ENCODE measurements at regions not wholly inside any gene's neighbourhood (a gene's known extent, or its start where the extent isn't known, plus 50 kb on each side); places are given as distances from the start of the nearest gene placed in this dataset.

DNA sequence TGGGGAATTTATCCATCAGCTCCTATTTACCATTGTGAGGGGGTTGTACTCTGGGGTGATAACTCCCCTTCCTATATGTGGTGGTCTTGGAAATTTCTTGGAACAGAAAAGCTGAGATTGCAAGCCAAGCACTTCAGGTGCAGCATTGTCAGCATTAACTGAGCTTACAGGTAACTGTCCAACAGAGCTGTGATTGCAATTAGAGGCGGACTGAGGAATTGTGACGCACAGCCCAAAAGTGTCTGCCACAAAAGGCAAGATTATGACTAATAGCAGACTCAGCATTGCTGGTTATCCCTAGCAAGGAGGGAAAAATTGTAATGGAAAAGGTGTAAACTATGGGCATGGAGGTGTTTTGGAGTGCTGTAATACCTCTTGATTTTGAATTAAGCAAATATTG is 126.1 kb upstream of the AGR3 start:
- H3K4me1 Mint-ChIP-seq (ENCODE audit: unreplicated experiment) = peaks cover 24% of the 10 kb centered on the region
- no peaks in the 10 kb centered on the region for H3K9me3 Mint-ChIP-seq (ENCODE audit: unreplicated experiment)
- no peaks in the 10 kb centered on the region for H3K27me3 Mint-ChIP-seq (ENCODE audit: unreplicated experiment)
- TF ChIP-seq, protein P1, sequence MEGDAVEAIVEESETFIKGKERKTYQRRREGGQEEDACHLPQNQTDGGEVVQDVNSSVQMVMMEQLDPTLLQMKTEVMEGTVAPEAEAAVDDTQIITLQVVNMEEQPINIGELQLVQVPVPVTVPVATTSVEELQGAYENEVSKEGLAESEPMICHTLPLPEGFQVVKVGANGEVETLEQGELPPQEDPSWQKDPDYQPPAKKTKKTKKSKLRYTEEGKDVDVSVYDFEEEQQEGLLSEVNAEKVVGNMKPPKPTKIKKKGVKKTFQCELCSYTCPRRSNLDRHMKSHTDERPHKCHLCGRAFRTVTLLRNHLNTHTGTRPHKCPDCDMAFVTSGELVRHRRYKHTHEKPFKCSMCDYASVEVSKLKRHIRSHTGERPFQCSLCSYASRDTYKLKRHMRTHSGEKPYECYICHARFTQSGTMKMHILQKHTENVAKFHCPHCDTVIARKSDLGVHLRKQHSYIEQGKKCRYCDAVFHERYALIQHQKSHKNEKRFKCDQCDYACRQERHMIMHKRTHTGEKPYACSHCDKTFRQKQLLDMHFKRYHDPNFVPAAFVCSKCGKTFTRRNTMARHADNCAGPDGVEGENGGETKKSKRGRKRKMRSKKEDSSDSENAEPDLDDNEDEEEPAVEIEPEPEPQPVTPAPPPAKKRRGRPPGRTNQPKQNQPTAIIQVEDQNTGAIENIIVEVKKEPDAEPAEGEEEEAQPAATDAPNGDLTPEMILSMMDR (IDR thresholded peaks at IDR 0.05; ENCODE audit: unreplicated experiment) = no peak
- H3K36me3 Mint-ChIP-seq (ENCODE audit: low read depth, unreplicated experiment) = no peaks in the 10 kb centered on the region
- H3K4me3 Mint-ChIP-seq (ENCODE audit: unreplicated experiment) = no peak overlapping the region
- H3K27ac Mint-ChIP-seq (ENCODE audit: unreplicated experiment) = no peak overlapping the region
- no peak for DNase-seq (ENCODE audit: low spot score)

DNA sequence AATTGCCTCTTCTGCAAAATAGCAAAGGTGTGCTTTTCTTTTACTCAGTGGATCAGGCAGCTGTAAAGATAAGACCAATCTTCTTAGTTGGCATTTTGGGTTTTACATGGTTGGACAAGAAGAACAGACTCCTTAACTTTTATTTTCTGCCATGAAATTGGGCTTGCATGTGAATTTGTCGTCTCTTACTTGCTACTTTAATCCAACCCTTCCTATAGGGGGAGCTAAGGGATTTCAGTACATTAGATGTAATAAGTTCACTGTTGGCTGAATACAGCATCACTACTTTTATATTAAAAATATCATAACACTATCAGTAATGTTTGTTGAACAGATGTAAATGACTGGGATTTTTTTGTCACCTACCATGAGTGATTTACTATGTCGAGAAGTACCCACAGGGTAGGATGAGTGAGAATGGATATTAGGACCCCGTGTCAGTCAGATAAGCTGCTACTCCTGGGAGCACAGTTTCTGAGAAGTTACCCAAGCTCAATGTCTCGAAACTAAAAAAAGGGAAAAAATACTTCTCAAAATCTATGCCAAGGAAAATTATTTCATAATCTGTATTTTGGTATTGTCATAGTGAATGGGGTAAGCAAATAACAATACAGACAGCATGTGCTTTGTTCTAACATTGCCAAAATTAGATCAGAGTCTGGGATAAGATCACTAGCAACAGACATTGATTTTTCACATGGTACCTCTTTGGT is 127.4 kb upstream of the AGR3 start:
- no peaks in the 10 kb centered on the region for H3K9me3 Mint-ChIP-seq (ENCODE audit: unreplicated experiment)
- H3K27me3 Mint-ChIP-seq (ENCODE audit: unreplicated experiment) = peaks cover 2% of the 10 kb centered on the region
- TF ChIP-seq, protein P1 (IDR thresholded peaks at IDR 0.05; ENCODE audit: unreplicated experiment) = peak; percentile 41
- H3K4me3 Mint-ChIP-seq (ENCODE audit: unreplicated experiment) = no peak overlapping the region
- H3K27ac Mint-ChIP-seq (ENCODE audit: unreplicated experiment) = no peak overlapping the region
- H3K36me3 Mint-ChIP-seq (ENCODE audit: low read depth, unreplicated experiment) = no peaks in the 10 kb centered on the region
- no peak for DNase-seq (ENCODE audit: low spot score)
- peaks cover 30% of the 10 kb centered on the region for H3K4me1 Mint-ChIP-seq (ENCODE audit: unreplicated experiment)

DNA sequence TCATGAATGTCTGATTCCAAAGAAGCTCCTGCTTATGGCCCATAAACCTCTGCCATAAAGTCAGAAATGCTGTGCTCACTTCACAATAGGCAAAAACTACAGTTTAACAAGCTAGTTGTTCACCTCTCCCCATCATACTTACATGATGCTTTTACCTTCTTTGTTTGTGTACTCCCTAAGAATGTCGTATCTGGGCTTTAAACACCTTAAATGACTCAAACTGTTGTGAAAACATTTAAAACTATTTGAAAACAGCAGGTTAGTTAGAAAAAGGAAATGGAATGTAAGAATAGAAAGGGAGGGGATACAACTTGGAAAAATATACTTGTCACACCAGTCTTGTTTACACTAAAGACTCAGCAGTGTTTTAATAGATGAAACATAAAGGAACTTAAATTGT is 128.2 kb upstream of the AGR3 start:
- TF ChIP-seq, protein P1 (IDR thresholded peaks at IDR 0.05; ENCODE audit: unreplicated experiment) = no peak
- DNase-seq (ENCODE audit: low spot score) = no peak
- Mint-ChIP-seq H3K27me3 (ENCODE audit: unreplicated experiment) (peaks cover 2% of the 10 kb centered on the region), H3K4me1 (ENCODE audit: unreplicated experiment) (peaks cover 30% of the 10 kb centered on the region), H3K9me3 (ENCODE audit: unreplicated experiment) (no peaks in the 10 kb centered on the region), H3K4me3 (ENCODE audit: unreplicated experiment) (no peak overlapping the region), H3K36me3 (ENCODE audit: low read depth, unreplicated experiment) (no peaks in the 10 kb centered on the region), H3K27ac (ENCODE audit: unreplicated experiment) (peak overlapping the region; percentile 11)

DNA sequence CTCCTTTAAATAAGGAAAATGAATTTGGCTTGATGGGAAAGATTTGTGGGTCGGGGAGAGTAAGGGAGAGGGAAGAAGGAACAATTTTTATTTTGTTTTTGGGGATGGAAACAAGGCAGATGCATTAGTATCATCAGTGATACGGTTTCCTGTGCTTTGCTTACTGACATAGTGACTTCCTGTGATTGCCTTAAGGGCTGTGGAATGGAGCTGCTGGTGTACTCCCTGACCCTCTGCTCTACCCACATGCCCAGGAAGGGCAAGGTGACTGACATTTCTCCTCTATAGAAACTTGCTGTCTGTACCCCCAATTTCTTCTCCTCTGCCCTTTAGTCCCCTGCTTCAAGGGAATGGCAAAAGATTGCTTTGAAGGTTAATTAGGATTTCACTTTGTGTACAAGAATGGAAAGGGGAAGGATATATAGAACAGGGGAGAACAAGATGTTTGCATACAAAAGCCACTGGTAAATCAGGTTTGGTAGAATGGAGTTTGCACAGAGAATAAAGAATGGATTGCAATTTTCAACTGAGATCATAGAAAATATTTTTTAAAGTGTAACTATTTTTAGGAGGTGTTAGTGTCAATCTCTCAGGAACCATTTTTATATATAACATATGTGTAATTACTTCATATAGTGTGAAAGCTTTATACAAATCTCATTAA is 129.0 kb upstream of the AGR3 start:
- Mint-ChIP-seq H3K4me3 (ENCODE audit: unreplicated experiment) (no peak overlapping the region), H3K27me3 (ENCODE audit: unreplicated experiment) (peaks cover 2% of the 10 kb centered on the region), H3K27ac (ENCODE audit: unreplicated experiment) (peak overlapping the region; percentile 53), H3K36me3 (ENCODE audit: low read depth, unreplicated experiment) (no peaks in the 10 kb centered on the region), H3K9me3 (ENCODE audit: unreplicated experiment) (no peaks in the 10 kb centered on the region), H3K4me1 (ENCODE audit: unreplicated experiment) (peaks cover 22% of the 10 kb centered on the region)
- TF ChIP-seq, protein P1 (IDR thresholded peaks at IDR 0.05; ENCODE audit: unreplicated experiment) = no peak
- DNase-seq (ENCODE audit: low spot score) = no peak

DNA sequence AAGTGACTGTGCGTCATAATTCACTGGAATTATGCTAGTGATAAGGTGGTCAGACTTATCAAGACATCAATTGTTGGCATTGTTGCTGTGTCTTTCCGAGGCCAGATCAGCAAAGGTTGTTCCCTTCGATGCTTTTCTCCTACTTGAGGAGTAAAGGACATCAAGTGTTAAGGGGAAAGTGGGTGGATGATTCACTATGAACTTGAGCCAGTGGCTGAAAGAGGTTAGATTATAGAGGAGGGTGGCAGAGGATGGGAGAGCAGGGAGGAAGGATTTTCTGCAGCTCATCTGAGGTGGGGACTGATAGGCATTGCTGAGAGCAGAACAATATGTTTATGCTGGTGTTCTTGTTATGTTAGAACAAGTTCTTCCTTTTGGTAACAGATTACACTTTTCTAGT is 131.4 kb upstream of the AGR3 start:
- no peaks in the 10 kb centered on the region for H3K36me3 Mint-ChIP-seq (ENCODE audit: low read depth, unreplicated experiment)
- DNase-seq (ENCODE audit: low spot score) = no peak
- H3K4me1 Mint-ChIP-seq (ENCODE audit: unreplicated experiment) = peaks cover 20% of the 10 kb centered on the region
- peaks cover 2% of the 10 kb centered on the region for H3K27me3 Mint-ChIP-seq (ENCODE audit: unreplicated experiment)
- H3K4me3 Mint-ChIP-seq (ENCODE audit: unreplicated experiment) = no peak overlapping the region
- TF ChIP-seq, protein P1 (IDR thresholded peaks at IDR 0.05; ENCODE audit: unreplicated experiment) = no peak
- H3K27ac Mint-ChIP-seq (ENCODE audit: unreplicated experiment) = no peak overlapping the region
- no peaks in the 10 kb centered on the region for H3K9me3 Mint-ChIP-seq (ENCODE audit: unreplicated experiment)
